Activated T-cell treated with anti-CD3 and anti-CD28 coated beads, Interleukin-2, amount 50 U/mL, for 72 hours (primary cell): ENCODE measurements at regions not wholly inside any gene's neighbourhood (a gene's known extent, or its start where the extent isn't known, plus 50 kb on each side); places are given as distances from the start of the nearest gene placed in this dataset.
"Not testable (repeated sequence)": the region's sequence is repeated elsewhere in the genome, so short reads cannot be mapped to it uniquely, and the experiment has no call there.

Source experiments
- ATAC-seq, 2 donors: fragments of 150-1000 bp; cut with Tn5 transposase; replicated peaks in 1 of 2; 2 replicates each; pipeline ENCODE4 v1.10.0; 2021; ENCODE audit warnings: moderate library complexity in 2 of 2, mild to moderate bottlenecking in 1 of 2
- DNase-seq, 2 donors: peaks; one replicate each; pipeline ENCODE4 v3.0.0; 2021 to 2022; ENCODE audit warnings: mixed read lengths in 1 of 2
- H3K27ac Mint-ChIP-seq: one replicate; pipeline ENCODE4 v1.8.0; 2022; ENCODE audit warnings: mild to moderate bottlenecking, moderate library complexity, mixed read lengths
- H3K27me3 Mint-ChIP-seq: one replicate; pipeline ENCODE4 v1.8.0; 2022; ENCODE audit warnings: low read depth, mixed read lengths
- H3K36me3 Mint-ChIP-seq, 2 donors: one replicate each; pipeline ENCODE4 v1.8.0; 2022; ENCODE audit warnings: mixed read lengths in 2 of 2, mild to moderate bottlenecking in 1 of 2; ENCODE audit not compliant: insufficient read depth in 2 of 2
- H3K4me1 Mint-ChIP-seq: one replicate; pipeline ENCODE4 v1.8.0; 2022; ENCODE audit warnings: low read depth, mixed read lengths
- H3K4me3 Mint-ChIP-seq, 2 donors: one replicate each; pipeline ENCODE4 v1.8.0; 2022; ENCODE audit warnings: mild to moderate bottlenecking in 2 of 2, mixed read lengths in 2 of 2, moderate library complexity in 2 of 2
- H3K9me3 Mint-ChIP-seq, 2 donors: one replicate each; pipeline ENCODE4 v1.8.0; 2022; ENCODE audit warnings: mixed read lengths in 2 of 2

- H3K36me3 Mint-ChIP-seq, result peaks cover 3 to 6% of the 10 kb centered on the region in 2 donors
- peaks cover 14% of the 10 kb centered on the region for H3K4me1 Mint-ChIP-seq
- no peaks in the 10 kb centered on the region for H3K9me3 Mint-ChIP-seq
- ATAC-seq, result no peak
- H3K27ac Mint-ChIP-seq, result no peak overlapping the region
- DNase-seq, result no peak
- no peak overlapping the region for H3K4me3 Mint-ChIP-seq
- peaks cover 47% of the 10 kb centered on the region for H3K27me3 Mint-ChIP-seq
Measured at GRCh38 chr18:8998481-8999217, 103.8 kb upstream of the NDUFV2 start.

GRCh38 chr18:8999872-9000271 is 102.6 kb upstream of the NDUFV2 start:
- DNase-seq (no peak), ATAC-seq (no peak)
- peaks cover 9% of the 10 kb centered on the region for H3K4me1 Mint-ChIP-seq
- peaks cover 3 to 6% of the 10 kb centered on the region in 2 donors for H3K36me3 Mint-ChIP-seq
- H3K27me3 Mint-ChIP-seq, result peaks cover 41% of the 10 kb centered on the region
- no peak overlapping the region for H3K27ac Mint-ChIP-seq
- no peaks in the 10 kb centered on the region for H3K9me3 Mint-ChIP-seq
- H3K4me3 Mint-ChIP-seq, result no peak overlapping the region

GRCh38 chr18:9000733-9001132 is 101.8 kb upstream of the NDUFV2 start:
- Mint-ChIP-seq H3K9me3 (no peaks in the 10 kb centered on the region), H3K4me3 (no peak overlapping the region), H3K27me3 (peaks cover 45% of the 10 kb centered on the region), H3K4me1 (peaks cover 9% of the 10 kb centered on the region), H3K36me3 (peaks cover 3 to 6% of the 10 kb centered on the region in 2 donors), H3K27ac (no peak overlapping the region)
- ATAC-seq, result no peak
- no peak for DNase-seq

GRCh38 chr18:9001209-9001608 is 101.3 kb upstream of the NDUFV2 start:
- Mint-ChIP-seq H3K36me3 (peaks cover 3 to 6% of the 10 kb centered on the region in 2 donors), H3K9me3 (no peaks in the 10 kb centered on the region), H3K27me3 (peaks cover 47% of the 10 kb centered on the region), H3K27ac (no peak overlapping the region), H3K4me1 (peaks cover 4% of the 10 kb centered on the region), H3K4me3 (no peak overlapping the region)
- DNase-seq, result no peak
- ATAC-seq, result no peak

GRCh38 chr18:9003406-9004100 is 98.9 kb upstream of the NDUFV2 start:
- no peak overlapping the region for H3K4me3 Mint-ChIP-seq
- ATAC-seq (no peak), DNase-seq (no peak)

GRCh38 chr18:9004308-9004707 is 98.2 kb upstream of the NDUFV2 start:
- H3K27me3 Mint-ChIP-seq, result peaks cover 28% of the 10 kb centered on the region
- not testable (repeated sequence) for H3K36me3 Mint-ChIP-seq, ATAC-seq, H3K27ac Mint-ChIP-seq, DNase-seq, H3K4me1 Mint-ChIP-seq, H3K9me3 Mint-ChIP-seq, H3K4me3 Mint-ChIP-seq

More at GRCh38 chr18:9003406-9004100, 98.9 kb upstream of the NDUFV2 start:
- Mint-ChIP-seq H3K27me3 (peaks cover 36% of the 10 kb centered on the region), H3K4me1 (no peaks in the 10 kb centered on the region), H3K27ac (no peak overlapping the region), H3K9me3 (no peaks in the 10 kb centered on the region), H3K36me3 (peaks cover 3 to 6% of the 10 kb centered on the region in 2 donors)

GRCh38 chr18:9007700-9008099 is 94.8 kb upstream of the NDUFV2 start:
- DNase-seq, H3K36me3 Mint-ChIP-seq, H3K27ac Mint-ChIP-seq, H3K4me3 Mint-ChIP-seq, H3K9me3 Mint-ChIP-seq, ATAC-seq, H3K4me1 Mint-ChIP-seq: not testable (repeated sequence)
- H3K27me3 Mint-ChIP-seq, result peaks cover 25% of the 10 kb centered on the region

- no peak overlapping the region for H3K4me3 Mint-ChIP-seq
- H3K36me3 Mint-ChIP-seq, result peaks cover 0 to 4% of the 10 kb centered on the region in 2 donors
- peaks cover 27% of the 10 kb centered on the region for H3K27me3 Mint-ChIP-seq
- no peaks in the 10 kb centered on the region for H3K9me3 Mint-ChIP-seq
- no peak overlapping the region for H3K27ac Mint-ChIP-seq
- H3K4me1 Mint-ChIP-seq, result no peaks in the 10 kb centered on the region
- ATAC-seq (no peak), DNase-seq (no peak)
Measured at GRCh38 chr18:9008200-9008708, 94.2 kb upstream of the NDUFV2 start.

- no peaks in the 10 kb centered on the region for H3K36me3 Mint-ChIP-seq
- H3K9me3 Mint-ChIP-seq, result no peaks in the 10 kb centered on the region
- H3K4me1 Mint-ChIP-seq, result no peaks in the 10 kb centered on the region
- DNase-seq (no peak), ATAC-seq (no peak)
- H3K27me3 Mint-ChIP-seq, result peaks cover 27% of the 10 kb centered on the region
- no peak overlapping the region for H3K4me3 Mint-ChIP-seq
- no peak overlapping the region for H3K27ac Mint-ChIP-seq
Measured at GRCh38 chr18:9008709-9009635, 93.5 kb upstream of the NDUFV2 start.

GRCh38 chr18:9009703-9010488 is 92.6 kb upstream of the NDUFV2 start:
- Mint-ChIP-seq H3K36me3 (no peaks in the 10 kb centered on the region), H3K4me1 (no peaks in the 10 kb centered on the region), H3K27ac (no peak overlapping the region), H3K27me3 (peaks cover 27% of the 10 kb centered on the region), H3K4me3 (no peak overlapping the region), H3K9me3 (no peaks in the 10 kb centered on the region)
- no peak for ATAC-seq
- DNase-seq, result no peak

GRCh38 chr18:9011431-9011830 is 91.1 kb upstream of the NDUFV2 start:
- Mint-ChIP-seq H3K27me3 (peaks cover 20% of the 10 kb centered on the region), H3K36me3 (no peaks in the 10 kb centered on the region), H3K4me1 (no peaks in the 10 kb centered on the region), H3K4me3 (no peak overlapping the region), H3K9me3 (no peaks in the 10 kb centered on the region), H3K27ac (no peak overlapping the region)
- no peak for DNase-seq
- ATAC-seq, result no peak

GRCh38 chr18:9013926-9014373 is 88.5 kb upstream of the NDUFV2 start:
- Mint-ChIP-seq H3K27ac (no peak overlapping the region), H3K36me3 (no peaks in the 10 kb centered on the region), H3K9me3 (no peaks in the 10 kb centered on the region), H3K4me3 (no peak overlapping the region), H3K27me3 (peaks cover 20% of the 10 kb centered on the region), H3K4me1 (peaks cover 18% of the 10 kb centered on the region)
- no peak for ATAC-seq
- DNase-seq, result no peak
